CD4-positive, alpha-beta T cell treated with Interleukin-6 at 100 ng/mL for 8 hours (primary cell): ENCODE measurements at regions not wholly inside any gene's neighbourhood (a gene's known extent, or its start where the extent isn't known, plus 50 kb on each side); places are given as distances from the start of the nearest gene placed in this dataset.
"Not testable (repeated sequence)": the region's sequence is repeated elsewhere in the genome, so short reads cannot be mapped to it uniquely, and the experiment has no call there.

Source experiments
- DNase-seq: peaks from one replicate; pipeline ENCODE4 v3.0.0-alpha.2; 2020; ENCODE audit warnings: mixed read lengths, low spot score

GRCh38 chr2:87263868-87264518, 242.3 kb upstream of the PLGLB1 start:
- not testable (repeated sequence) for DNase-seq

GRCh38 chr2:87275192-87275591, 253.5 kb upstream of the PLGLB1 start:
- not testable (repeated sequence) for DNase-seq

GRCh38 chr2:87275974-87276629, 254.5 kb upstream of the PLGLB1 start:
- not testable (repeated sequence) for DNase-seq

- DNase-seq = not testable (repeated sequence)
These were observed 255.0 kb upstream of the PLGLB1 start for GRCh38 chr2:87276673-87277072.

- DNase-seq = not testable (repeated sequence)
These were observed 256.1 kb upstream of the PLGLB1 start for GRCh38 chr2:87277734-87278133.

GRCh38 chr2:87280596-87281355, 259.1 kb upstream of the PLGLB1 start:
- not testable (repeated sequence) for DNase-seq

GRCh38 chr2:87283735-87284470, 262.3 kb upstream of the PLGLB1 start:
- DNase-seq = not testable (repeated sequence)

GRCh38 chr2:87284471-87284772, 262.8 kb upstream of the PLGLB1 start:
- DNase-seq = not testable (repeated sequence)

GRCh38 chr2:87285139-87285538, 263.5 kb upstream of the PLGLB1 start:
- DNase-seq = not testable (repeated sequence)

- not testable (repeated sequence) for DNase-seq
These were observed 269.1 kb upstream of the PLGLB1 start for GRCh38 chr2:87290566-87291307.

GRCh38 chr2:87291400-87292200, 270.0 kb upstream of the PLGLB1 start:
- not testable (repeated sequence) for DNase-seq

- DNase-seq = not testable (repeated sequence)
These were observed 272.4 kb upstream of the PLGLB1 start for GRCh38 chr2:87293931-87294594.

GRCh38 chr2:87295135-87295534, 273.5 kb upstream of the PLGLB1 start:
- not testable (repeated sequence) for DNase-seq

- DNase-seq = not testable (repeated sequence)
These were observed 279.7 kb upstream of the PLGLB1 start for GRCh38 chr2:87301349-87301748.

GRCh38 chr2:87301871-87302270, 280.2 kb upstream of the PLGLB1 start:
- not testable (repeated sequence) for DNase-seq

GRCh38 chr2:87308621-87309020, 287.0 kb upstream of the PLGLB1 start:
- not testable (repeated sequence) for DNase-seq

- DNase-seq = not testable (repeated sequence)
These were observed 288.1 kb upstream of the PLGLB1 start for GRCh38 chr2:87309785-87310184.

- DNase-seq = not testable (repeated sequence)
These were observed 290.3 kb upstream of the PLGLB1 start for GRCh38 chr2:87311896-87312441.

- DNase-seq = not testable (repeated sequence)
These were observed 293.0 kb upstream of the PLGLB1 start for GRCh38 chr2:87314622-87315021.
